Tibial nerve (tissue), 4 donors: ENCODE measurements at regions not wholly inside any gene's neighbourhood (a gene's known extent, or its start where the extent isn't known, plus 50 kb on each side); places are given as distances from the start of the nearest gene placed in this dataset.

Source experiments
- EP300 ChIP-seq, 2 donors: sonication (generic); formaldehyde crosslinking; IDR thresholded peaks; one replicate each; pipeline ENCODE4 v1.6.1; 2017; ENCODE audit warnings: antibody characterized with exemption in 2 of 2, mild to moderate bottlenecking in 1 of 2
- POLR2A ChIP-seq, 2 donors: fragments of 450-650 bp; IDR thresholded peaks; one replicate each; pipeline ENCODE4 v1.6.1; 2017; ENCODE audit warnings: antibody characterized with exemption in 2 of 2, mild to moderate bottlenecking in 2 of 2, moderate library complexity in 2 of 2
- TF ChIP-seq, protein P1 (sequence below), 5 experiments: fragments of 200-600 bp in 3 of 5; fragments of 450-650 bp in 2 of 5; sonication (generic) in 3 of 5; IDR thresholded peaks; one replicate each; pipeline ENCODE4 v1.5.1; 2016 to 2019; ENCODE audit warnings: antibody characterized with exemption in 5 of 5, mild to moderate bottlenecking in 3 of 5, moderate library complexity in 2 of 5

DNA sequence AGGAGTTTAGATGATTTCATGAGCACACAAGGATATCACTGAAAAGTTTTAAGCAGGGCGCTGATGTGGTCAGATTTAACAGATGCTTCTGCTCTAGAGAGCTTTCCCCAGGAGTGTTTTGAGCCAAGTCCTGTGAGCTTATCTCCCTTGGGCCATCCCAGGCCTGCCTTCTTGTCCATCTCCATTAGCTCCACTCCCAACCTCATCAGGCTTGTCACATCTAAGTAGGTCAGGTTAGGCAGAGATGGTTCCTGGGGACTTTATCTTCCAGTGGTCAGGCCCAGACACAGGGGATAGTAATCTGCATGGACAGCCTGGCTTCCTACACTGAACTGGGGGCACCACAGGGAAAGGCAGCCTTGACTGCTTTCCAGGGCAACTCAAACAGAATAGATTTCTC lies 145.4 kb upstream of the SRRM4 start:
- TF ChIP-seq, protein P1, sequence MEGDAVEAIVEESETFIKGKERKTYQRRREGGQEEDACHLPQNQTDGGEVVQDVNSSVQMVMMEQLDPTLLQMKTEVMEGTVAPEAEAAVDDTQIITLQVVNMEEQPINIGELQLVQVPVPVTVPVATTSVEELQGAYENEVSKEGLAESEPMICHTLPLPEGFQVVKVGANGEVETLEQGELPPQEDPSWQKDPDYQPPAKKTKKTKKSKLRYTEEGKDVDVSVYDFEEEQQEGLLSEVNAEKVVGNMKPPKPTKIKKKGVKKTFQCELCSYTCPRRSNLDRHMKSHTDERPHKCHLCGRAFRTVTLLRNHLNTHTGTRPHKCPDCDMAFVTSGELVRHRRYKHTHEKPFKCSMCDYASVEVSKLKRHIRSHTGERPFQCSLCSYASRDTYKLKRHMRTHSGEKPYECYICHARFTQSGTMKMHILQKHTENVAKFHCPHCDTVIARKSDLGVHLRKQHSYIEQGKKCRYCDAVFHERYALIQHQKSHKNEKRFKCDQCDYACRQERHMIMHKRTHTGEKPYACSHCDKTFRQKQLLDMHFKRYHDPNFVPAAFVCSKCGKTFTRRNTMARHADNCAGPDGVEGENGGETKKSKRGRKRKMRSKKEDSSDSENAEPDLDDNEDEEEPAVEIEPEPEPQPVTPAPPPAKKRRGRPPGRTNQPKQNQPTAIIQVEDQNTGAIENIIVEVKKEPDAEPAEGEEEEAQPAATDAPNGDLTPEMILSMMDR (IDR thresholded peaks at IDR 0.05): no peak
- TF ChIP-seq EP300 (IDR thresholded peaks at IDR 0.05): no peak
- TF ChIP-seq POLR2A (IDR thresholded peaks at IDR 0.05): no peak
